KMS-11 (cell line): ENCODE measurements at regions not wholly inside any gene's neighbourhood (a gene's known extent, or its start where the extent isn't known, plus 50 kb on each side); places are given as distances from the start of the nearest gene placed in this dataset.

Experiments
- H2AFZ ChIP-seq: fragments of 200-600 bp; sonication (generic); 2 replicates; pipeline ENCODE4 v1.6.1; 2016; ENCODE audit warnings: antibody characterized with exemption, mixed run types, low read depth
- H3K27ac ChIP-seq: fragments of 200-600 bp; sonication (generic); 2 replicates; pipeline ENCODE4 v1.6.1; 2016; ENCODE audit warnings: mild to moderate bottlenecking, mixed run types
- H3K27me3 ChIP-seq: fragments of 200-600 bp; sonication (generic); 2 replicates; pipeline ENCODE4 v1.6.1; 2017; ENCODE audit warnings: mild to moderate bottlenecking, low read depth, mixed run types, moderate library complexity; ENCODE audit not compliant: insufficient read depth
- H3K36me3 ChIP-seq: fragments of 200-600 bp; sonication (generic); 2 replicates; pipeline ENCODE4 v1.6.1; 2017; ENCODE audit warnings: mild to moderate bottlenecking, mixed run types; ENCODE audit not compliant: insufficient read depth
- H3K4me1 ChIP-seq: fragments of 200-600 bp; sonication (generic); 2 replicates; pipeline ENCODE4 v1.6.1; 2016; ENCODE audit warnings: mild to moderate bottlenecking, low read depth, mixed run types; ENCODE audit not compliant: poor library complexity, severe bottlenecking
- H3K4me2 ChIP-seq: fragments of 200-600 bp; sonication (generic); 2 replicates; pipeline ENCODE4 v1.7.0; 2016; ENCODE audit warnings: mild to moderate bottlenecking, mixed run types
- H3K4me3 ChIP-seq: fragments of 200-600 bp; sonication (generic); IDR thresholded peaks from 2 replicates; pipeline ENCODE4 v1.6.1; 2017; ENCODE audit warnings: low read depth, low read length, mixed read lengths; ENCODE audit not compliant: insufficient read depth
- H3K79me2 ChIP-seq: fragments of 200-600 bp; sonication (generic); 2 replicates; pipeline ENCODE4 v1.6.1; 2016; ENCODE audit warnings: low read depth, mixed run types; ENCODE audit not compliant: insufficient read depth
- H3K9ac ChIP-seq: fragments of 200-600 bp; sonication (generic); 2 replicates; pipeline ENCODE4 v1.6.1; 2016; ENCODE audit warnings: mild to moderate bottlenecking, mixed run types
- H4K20me1 ChIP-seq: fragments of 200-600 bp; sonication (generic); 2 replicates; pipeline ENCODE4 v1.6.1; 2016; ENCODE audit warnings: mild to moderate bottlenecking, mixed run types; ENCODE audit not compliant: insufficient read depth
- TF ChIP-seq, protein P1 (sequence below): fragments of 200-600 bp; sonication (generic); conservative IDR thresholded peaks from 2 replicates; pipeline ENCODE4 v1.6.1; 2017; ENCODE audit warnings: low read depth, mild to moderate bottlenecking, antibody characterized with exemption, low read length, moderate library complexity, mixed read lengths

DNA sequence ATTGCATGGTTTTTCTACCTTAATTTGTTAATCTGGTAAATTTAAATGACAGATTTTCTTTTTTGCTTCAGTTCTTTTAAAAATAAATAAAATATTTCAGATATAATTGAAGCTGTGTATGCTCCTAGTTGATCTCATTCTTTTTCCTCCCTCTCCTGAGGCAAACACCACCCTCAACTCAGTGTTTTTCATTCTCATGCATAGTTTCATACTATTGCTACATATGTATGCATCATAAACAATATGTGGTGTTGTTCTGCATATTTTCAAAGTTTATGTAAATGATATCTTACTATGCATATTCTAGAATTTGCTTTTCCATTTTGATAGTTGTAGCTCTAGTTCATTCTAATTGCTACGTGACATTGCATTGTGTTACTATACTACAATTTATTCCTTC lies 257.2 kb upstream of the POU3F1 start:
- Histone ChIP-seq H2AFZ (no peak overlapping the region), H3K4me3 (no peak overlapping the region), H3K4me2 (no peak overlapping the region), H3K9ac (no peak overlapping the region), H3K27ac (no peak overlapping the region), H3K79me2 (no peaks in the 10 kb centered on the region), H3K27me3 (no peaks in the 10 kb centered on the region), H3K4me1 (no peaks in the 10 kb centered on the region), H4K20me1 (no peaks in the 10 kb centered on the region), H3K36me3 (no peaks in the 10 kb centered on the region)
- TF ChIP-seq, protein P1, sequence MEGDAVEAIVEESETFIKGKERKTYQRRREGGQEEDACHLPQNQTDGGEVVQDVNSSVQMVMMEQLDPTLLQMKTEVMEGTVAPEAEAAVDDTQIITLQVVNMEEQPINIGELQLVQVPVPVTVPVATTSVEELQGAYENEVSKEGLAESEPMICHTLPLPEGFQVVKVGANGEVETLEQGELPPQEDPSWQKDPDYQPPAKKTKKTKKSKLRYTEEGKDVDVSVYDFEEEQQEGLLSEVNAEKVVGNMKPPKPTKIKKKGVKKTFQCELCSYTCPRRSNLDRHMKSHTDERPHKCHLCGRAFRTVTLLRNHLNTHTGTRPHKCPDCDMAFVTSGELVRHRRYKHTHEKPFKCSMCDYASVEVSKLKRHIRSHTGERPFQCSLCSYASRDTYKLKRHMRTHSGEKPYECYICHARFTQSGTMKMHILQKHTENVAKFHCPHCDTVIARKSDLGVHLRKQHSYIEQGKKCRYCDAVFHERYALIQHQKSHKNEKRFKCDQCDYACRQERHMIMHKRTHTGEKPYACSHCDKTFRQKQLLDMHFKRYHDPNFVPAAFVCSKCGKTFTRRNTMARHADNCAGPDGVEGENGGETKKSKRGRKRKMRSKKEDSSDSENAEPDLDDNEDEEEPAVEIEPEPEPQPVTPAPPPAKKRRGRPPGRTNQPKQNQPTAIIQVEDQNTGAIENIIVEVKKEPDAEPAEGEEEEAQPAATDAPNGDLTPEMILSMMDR = no peak

- Histone ChIP-seq H3K27me3 (no peaks in the 10 kb centered on the region), H3K36me3 (no peaks in the 10 kb centered on the region), H3K4me1 (no peaks in the 10 kb centered on the region), H3K79me2 (no peaks in the 10 kb centered on the region), H3K4me3 (no peak overlapping the region), H3K27ac (no peak overlapping the region), H3K4me2 (no peak overlapping the region), H3K9ac (no peak overlapping the region), H4K20me1 (no peaks in the 10 kb centered on the region), H2AFZ (no peak overlapping the region)
- TF ChIP-seq, protein P1 = no peak
Observed at GRCh38 chr1:38301040-38301439, 254.4 kb upstream of the POU3F1 start.

- H3K4me1 ChIP-seq = no peaks in the 10 kb centered on the region
- H2AFZ ChIP-seq = no peak overlapping the region
- no peak overlapping the region for H3K27ac ChIP-seq
- no peaks in the 10 kb centered on the region for H3K36me3 ChIP-seq
- H4K20me1 ChIP-seq = no peaks in the 10 kb centered on the region
- H3K79me2 ChIP-seq = no peaks in the 10 kb centered on the region
- H3K4me2 ChIP-seq = no peak overlapping the region
- no peak overlapping the region for H3K4me3 ChIP-seq
- no peaks in the 10 kb centered on the region for H3K27me3 ChIP-seq
- TF ChIP-seq, protein P1 = no peak
- no peak overlapping the region for H3K9ac ChIP-seq
Observed at GRCh38 chr1:38300616-38301015, 254.0 kb upstream of the POU3F1 start.

DNA sequence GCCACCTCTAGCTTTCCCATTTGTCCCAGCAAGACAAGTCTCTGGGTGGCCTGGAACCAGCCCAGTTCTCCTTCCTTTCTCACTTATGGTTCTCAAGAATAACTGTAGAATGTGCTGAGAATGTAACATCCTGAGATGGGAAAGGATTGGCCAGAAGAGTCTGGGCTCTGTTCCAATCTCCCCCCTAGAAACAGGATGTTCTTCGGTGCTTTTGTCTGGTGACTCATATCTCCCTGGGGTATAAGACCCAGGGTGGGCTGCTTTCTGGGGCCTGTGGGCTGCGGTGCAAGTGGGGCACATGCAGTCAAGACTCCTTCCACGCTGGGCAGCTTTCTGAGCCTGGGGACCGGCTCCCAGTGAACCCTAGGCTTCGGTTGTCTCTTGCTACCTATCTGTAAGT lies 251.2 kb upstream of the POU3F1 start:
- no peaks in the 10 kb centered on the region for H3K79me2 ChIP-seq
- H3K36me3 ChIP-seq = no peaks in the 10 kb centered on the region
- no peaks in the 10 kb centered on the region for H3K4me1 ChIP-seq
- no peak overlapping the region for H3K27ac ChIP-seq
- no peak overlapping the region for H3K4me2 ChIP-seq
- no peak overlapping the region for H3K9ac ChIP-seq
- no peak overlapping the region for H3K4me3 ChIP-seq
- H3K27me3 ChIP-seq = no peaks in the 10 kb centered on the region
- no peak overlapping the region for H2AFZ ChIP-seq
- no peaks in the 10 kb centered on the region for H4K20me1 ChIP-seq
- TF ChIP-seq, protein P1 = no peak

- Histone ChIP-seq H2AFZ (no peak overlapping the region), H3K36me3 (no peaks in the 10 kb centered on the region), H4K20me1 (no peaks in the 10 kb centered on the region), H3K27me3 (no peaks in the 10 kb centered on the region), H3K27ac (no peak overlapping the region), H3K4me2 (no peak overlapping the region), H3K4me3 (no peak overlapping the region), H3K9ac (no peak overlapping the region), H3K4me1 (no peaks in the 10 kb centered on the region), H3K79me2 (no peaks in the 10 kb centered on the region)
- TF ChIP-seq, protein P1 = no peak
Observed at GRCh38 chr1:38297246-38297645, 250.7 kb upstream of the POU3F1 start.
